GM12878 (cell line): ENCODE measurements at regions not wholly inside any gene's neighbourhood (a gene's known extent, or its start where the extent isn't known, plus 50 kb on each side); places are given as distances from the start of the nearest gene placed in this dataset.

Source experiments
- ATAC-seq: fragments of 200-7000 bp; cut with Tn5 transposase; 3 replicates; pipeline ENCODE4 v1.9.1; 2020; ENCODE audit warnings: mild to moderate bottlenecking, moderate library complexity
- BruUV-seq: library from RNA; stranded (reverse); fragments of 400-500 nt; replicated peaks from 2 replicates; lab custom pipeline; 2021; lab: Mats Ljungman, UMichigan
- CTCF ChIA-PET: fragments of 300-600 bp; sonication (Branson Sonifier 250); formaldehyde crosslinking; extraction: SDS; loops from one replicate; lab custom pipeline; 2021; ENCODE audit warnings: inconsistent platforms; lab: Yijun Ruan, JAX
- POLR2A ChIA-PET: fragments of 350-600 bp; formaldehyde crosslinking; extraction: SDS; loops from one replicate; lab custom pipeline; 2021; ENCODE audit warnings: inconsistent platforms; lab: Charles Lee
- RAD21 ChIA-PET: fragments of 300-600 bp; sonication (Branson Sonifier 250); formaldehyde crosslinking; loops from one replicate; lab custom pipeline; 2023; ENCODE audit warnings: antibody characterized with exemption; ENCODE audit not compliant: unreplicated experiment; lab: Charles Lee
- SMC1A ChIA-PET: fragments of 300-600 bp; sonication (Branson Sonifier 250); formaldehyde crosslinking; loops from one replicate; lab custom pipeline; 2023; ENCODE audit not compliant: unreplicated experiment, uncharacterized antibody; lab: Charles Lee
- DNase-seq: peaks from one replicate; pipeline ENCODE4 v3.0.0-alpha.2; 2011; ENCODE audit warnings: low read depth, low spot score
- FAIRE-seq: peaks from 3 replicates; lab custom pipeline; 2011; peaks lifted over from hg19 to GRCh38; lab: Jason Lieb, UNC
- H2AFZ ChIP-seq: 2 replicates; pipeline ENCODE4 v1.6.0; 2011; ENCODE audit warnings: low read depth, low read length, control low read depth; ENCODE audit not compliant: control insufficient read depth
- H3K27ac ChIP-seq: 2 replicates; pipeline ENCODE4 v1.5.1; 2011; ENCODE audit warnings: control low read depth; ENCODE audit not compliant: control insufficient read depth, insufficient read depth
- H3K27me3 ChIP-seq, 2 experiments: replicated peaks in 1 of 2; 2 replicates each; pipeline versions ENCODE4 v1.6.0 to v1.6.1; 2011; ENCODE audit warnings: low read length in 1 of 2; ENCODE audit not compliant: control insufficient read depth in 2 of 2, insufficient read depth in 2 of 2
- H3K36me3 ChIP-seq, 2 experiments: 2 replicates each; pipeline ENCODE4 v1.5.1; 2011; ENCODE audit warnings: low read length in 1 of 2; ENCODE audit not compliant: control insufficient read depth in 2 of 2, insufficient read depth in 2 of 2
- H3K4me1 ChIP-seq: 2 replicates; pipeline ENCODE4 v1.6.1; 2011; ENCODE audit warnings: mild to moderate bottlenecking, low read length, moderate library complexity, mixed read lengths; ENCODE audit not compliant: control insufficient read depth, insufficient read depth
- H3K4me2 ChIP-seq: 2 replicates; pipeline ENCODE4 v1.6.0; 2011; ENCODE audit warnings: control low read depth; ENCODE audit not compliant: control insufficient read depth, insufficient read depth
- H3K4me3 ChIP-seq: fragments of 200-600 bp; sonication (generic); 2 replicates; pipeline ENCODE4 v1.5.1; 2016
- H3K79me2 ChIP-seq: 2 replicates; pipeline ENCODE4 v1.6.0; 2011; ENCODE audit warnings: low read length; ENCODE audit not compliant: control insufficient read depth, insufficient read depth
- H3K9ac ChIP-seq: 2 replicates; pipeline ENCODE4 v1.8.0; 2011; ENCODE audit warnings: low read length, control low read depth, mixed read lengths; ENCODE audit not compliant: control insufficient read depth, insufficient read depth
- H3K9me3 ChIP-seq: replicated peaks from 3 replicates; pipeline ENCODE4 v1.5.1; 2011; ENCODE audit warnings: mild to moderate bottlenecking, low read length; ENCODE audit not compliant: control insufficient read depth, insufficient read depth
- H4K20me1 ChIP-seq: 2 replicates; pipeline ENCODE4 v1.6.0; 2011; ENCODE audit not compliant: control insufficient read depth, insufficient read depth
- CEBPB ChIP-seq, 2 experiments: fragments of 150-350 bp in 1 of 2; IDR thresholded peaks; 2 replicates each; pipeline ENCODE4 v1.6.1; 2012 to 2014; ENCODE audit warnings: low read depth in 2 of 2, low read length in 2 of 2, borderline replicate concordance in 1 of 2, inconsistent platforms in 1 of 2
- CHD4 ChIP-seq: fragments of 200-600 bp; sonication (generic); IDR thresholded peaks from 2 replicates; pipeline ENCODE4 v1.6.1; 2016; ENCODE audit warnings: mild to moderate bottlenecking
- E2F4 ChIP-seq: IDR thresholded peaks from 2 replicates; pipeline ENCODE4 v1.6.1; 2012; ENCODE audit warnings: low read depth, low read length, improper control_type of control experiment
- MEF2A ChIP-seq: IDR thresholded peaks from 2 replicates; pipeline ENCODE4 v1.6.1; 2011; ENCODE audit warnings: low read depth, mild to moderate bottlenecking, low read length, moderate library complexity; ENCODE audit not compliant: insufficient read depth
- SPI1 ChIP-seq: IDR thresholded peaks from 2 replicates; pipeline ENCODE4 v1.6.1; 2011; ENCODE audit warnings: low read depth, mild to moderate bottlenecking, low read length, moderate library complexity, borderline replicate concordance; ENCODE audit not compliant: insufficient read depth
- SRF ChIP-seq, 2 experiments: IDR thresholded peaks; 2 replicates each; pipeline ENCODE4 v1.6.1; 2011; ENCODE audit warnings: low read depth in 2 of 2, low read length in 2 of 2, mild to moderate bottlenecking in 1 of 2, moderate library complexity in 1 of 2
- SUPT20H ChIP-seq: IDR thresholded peaks from 2 replicates; pipeline ENCODE4 v1.6.1; 2011; ENCODE audit warnings: low read depth, mild to moderate bottlenecking, low read length, moderate library complexity, borderline replicate concordance; ENCODE audit not compliant: control insufficient read depth
- ZNF622 ChIP-seq: fragments of 450-650 bp; IDR thresholded peaks from 2 replicates; pipeline ENCODE4 v1.6.1; 2017; ENCODE audit warnings: mild to moderate bottlenecking, inconsistent platforms
- WGBS: methylation state at CpG from one replicate; pipeline ENCODE4 v1.1.6; 2016; ENCODE audit warnings: low lambda C conversion rate; ENCODE audit not compliant: insufficient replicate concordance, insufficient coverage; ENCODE audit errors: missing lambda C conversion rate; 5-methylcytosine and 5-hydroxymethylcytosine counted together
- in situ Hi-C: fragments of 300-500 bp; cut with MboI; formaldehyde crosslinking; loops from 9 replicates; pipeline ENCODE4 v1.14.3; 2018; ENCODE audit warnings: mixed read lengths
- intact Hi-C: fragments of 100-400 bp; cut with micrococcal nuclease; formaldehyde crosslinking; loops from one replicate; pipeline ENCODE4 v1.14.2; 2022; ENCODE audit not compliant: unreplicated experiment

DNA sequence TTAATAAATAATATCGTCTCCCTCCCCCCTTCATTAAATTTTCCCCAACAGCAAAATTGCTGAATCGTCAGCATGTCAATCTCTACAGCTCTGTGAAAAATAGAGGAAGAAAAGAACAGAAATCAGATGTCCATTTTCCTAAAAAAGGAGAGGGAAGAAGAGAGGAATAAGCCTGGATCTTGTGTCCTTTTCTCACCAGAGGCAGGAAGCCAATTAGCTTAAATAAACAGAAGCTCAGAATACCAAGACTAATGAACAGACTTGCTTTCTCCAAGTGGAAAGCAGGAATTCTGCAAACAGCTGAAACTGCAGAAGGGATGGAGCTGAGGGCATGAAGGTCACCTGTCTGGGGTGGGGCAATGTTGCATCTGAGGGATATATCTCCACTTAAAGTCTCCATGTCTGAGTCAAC, 265.7 kb downstream of the CCDC85A start:
- 3% methylated on average over 2 of the region's 2 CpGs for WGBS
- ChIA-PET RAD21 (no interaction called here), SMC1A (interaction anchor here (0.7 to 1.1 kb wide), 2 partner anchors 9 to 10 kb away, joined by 3 read pairs; no protein-coding TSS in a partner anchor), CTCF (no interaction called here), POLR2A (no interaction called here)
- Histone ChIP-seq H3K4me2 (no peak overlapping the region), H3K36me3 (no peaks in the 10 kb centered on the region), H4K20me1 (no peaks in the 10 kb centered on the region), H3K79me2 (no peaks in the 10 kb centered on the region), H2AFZ (no peak overlapping the region), H3K9ac (no peak overlapping the region), H3K4me3 (no peak overlapping the region), H3K4me1 (no peaks in the 10 kb centered on the region), H3K9me3 (no peaks in the 10 kb centered on the region), H3K27ac (no peak overlapping the region), H3K27me3 (no peaks in the 10 kb centered on the region)
- no peak for DNase-seq
- no TSS peak for BruUV-seq
- TF ChIP-seq CEBPB (IDR thresholded peaks at IDR 0.05; ENCODE audit: borderline replicate concordance in 1 of 2, low read depth in 2 of 2, low read length in 2 of 2) (no peak), CHD4 (no peak), E2F4 (no peak), SUPT20H (no peak), SPI1 (no peak), ZNF622 (no peak), MEF2A (no peak), SRF (IDR thresholded peaks at IDR 0.05; ENCODE audit: low read depth in 2 of 2, low read length in 2 of 2) (no peak)
- in situ Hi-C loops, result no loop called here
- no peak for ATAC-seq
- FAIRE-seq, result no peak
- intact Hi-C loops, result no loop called here
